ENCODE measurements at regions not wholly inside any gene's neighbourhood (a gene's known extent, or its start where the extent isn't known, plus 50 kb on each side); places are given as distances from the start of the nearest gene placed in this dataset.

DNA sequence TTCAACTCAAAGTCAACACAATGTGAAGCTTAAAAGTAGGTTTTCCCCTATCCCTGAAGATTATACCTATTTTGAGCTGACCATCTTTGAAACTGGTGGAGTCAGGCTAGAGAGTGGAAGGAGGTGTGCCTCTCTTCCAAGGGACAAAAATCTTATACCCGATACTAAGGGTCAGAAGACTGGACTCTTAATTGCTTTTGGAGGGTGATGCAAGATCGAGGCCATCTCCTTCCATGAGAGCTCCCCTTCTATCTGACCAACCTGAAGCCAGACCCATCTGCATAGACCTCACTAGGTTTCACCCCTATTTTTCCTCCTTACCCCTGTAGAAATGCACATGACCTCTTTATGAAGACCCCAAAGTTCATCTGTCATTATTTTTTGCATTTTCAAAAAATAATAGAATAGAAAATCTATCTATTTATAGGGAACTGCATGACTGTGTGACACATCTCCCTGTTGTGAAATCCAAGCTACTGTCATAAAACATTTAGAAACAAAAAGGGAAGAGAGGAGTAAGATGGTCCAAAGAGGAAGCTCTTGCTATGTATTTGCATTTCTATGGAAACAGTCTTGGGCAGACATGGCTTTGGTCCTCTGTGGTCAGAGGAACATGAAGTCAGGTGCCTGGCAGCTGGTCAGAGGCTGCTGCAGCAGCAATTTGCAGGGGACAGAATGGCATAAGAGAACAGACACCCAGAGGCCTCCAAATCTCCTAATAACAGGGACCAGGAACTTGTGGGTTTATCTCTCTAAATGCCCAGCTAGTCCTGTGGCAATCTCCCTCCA lies 349.2 kb downstream of the MAFB start:
- no peak overlapping the region for H3K4me3 ChIP-seq (ENCODE audit: low read length)
- DNase-seq (ENCODE audit: low read depth): peak; percentile 18
- TF ChIP-seq, protein P1, sequence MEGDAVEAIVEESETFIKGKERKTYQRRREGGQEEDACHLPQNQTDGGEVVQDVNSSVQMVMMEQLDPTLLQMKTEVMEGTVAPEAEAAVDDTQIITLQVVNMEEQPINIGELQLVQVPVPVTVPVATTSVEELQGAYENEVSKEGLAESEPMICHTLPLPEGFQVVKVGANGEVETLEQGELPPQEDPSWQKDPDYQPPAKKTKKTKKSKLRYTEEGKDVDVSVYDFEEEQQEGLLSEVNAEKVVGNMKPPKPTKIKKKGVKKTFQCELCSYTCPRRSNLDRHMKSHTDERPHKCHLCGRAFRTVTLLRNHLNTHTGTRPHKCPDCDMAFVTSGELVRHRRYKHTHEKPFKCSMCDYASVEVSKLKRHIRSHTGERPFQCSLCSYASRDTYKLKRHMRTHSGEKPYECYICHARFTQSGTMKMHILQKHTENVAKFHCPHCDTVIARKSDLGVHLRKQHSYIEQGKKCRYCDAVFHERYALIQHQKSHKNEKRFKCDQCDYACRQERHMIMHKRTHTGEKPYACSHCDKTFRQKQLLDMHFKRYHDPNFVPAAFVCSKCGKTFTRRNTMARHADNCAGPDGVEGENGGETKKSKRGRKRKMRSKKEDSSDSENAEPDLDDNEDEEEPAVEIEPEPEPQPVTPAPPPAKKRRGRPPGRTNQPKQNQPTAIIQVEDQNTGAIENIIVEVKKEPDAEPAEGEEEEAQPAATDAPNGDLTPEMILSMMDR (IDR thresholded peaks at IDR 0.05; ENCODE audit: insufficient read depth, low read depth, low read length, missing control alignments): no peak

DNA sequence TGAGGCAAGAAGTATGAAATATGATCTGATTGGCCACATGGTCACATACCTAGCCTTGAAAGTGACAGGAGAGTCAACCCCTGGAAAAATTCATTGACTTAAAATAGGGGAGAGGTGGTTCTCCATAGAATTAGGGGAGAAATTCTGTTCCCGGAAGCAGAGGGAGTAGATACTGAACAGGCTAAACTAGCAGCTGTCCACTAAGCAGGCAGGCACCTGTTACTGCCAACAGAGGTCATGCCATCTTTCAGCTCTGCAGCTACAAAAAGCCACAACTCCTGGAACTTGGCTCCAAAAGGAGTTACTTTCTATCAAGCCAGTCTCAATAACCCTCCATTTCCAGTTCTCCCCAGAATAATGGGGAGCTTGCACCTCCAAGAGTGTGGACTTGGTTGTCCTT lies 352.5 kb downstream of the MAFB start:
- TF ChIP-seq, protein P1 (IDR thresholded peaks at IDR 0.05; ENCODE audit: insufficient read depth, low read depth, low read length, missing control alignments): no peak

DNA sequence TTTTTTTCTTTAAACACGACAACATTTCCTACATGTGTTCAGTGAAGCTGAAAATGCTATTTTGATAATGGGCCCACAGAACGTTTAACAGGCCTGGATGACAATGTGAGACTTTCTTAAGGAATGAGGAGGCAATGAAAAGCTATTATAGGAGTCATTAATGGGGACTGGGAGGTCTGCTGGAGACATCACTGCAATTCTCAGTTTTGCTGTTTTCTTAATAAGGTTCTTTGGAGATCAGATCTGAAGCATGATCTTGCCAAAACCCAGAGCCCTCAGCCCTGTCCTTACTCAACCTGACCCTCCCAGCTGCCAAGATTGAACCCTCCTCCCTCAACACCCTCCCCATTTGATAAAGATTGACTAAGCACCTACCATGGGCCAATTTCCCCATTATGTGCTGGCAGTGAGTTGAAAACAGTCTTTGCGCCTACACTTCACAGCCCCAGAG lies 353.1 kb downstream of the MAFB start:
- TF ChIP-seq, protein P1 (IDR thresholded peaks at IDR 0.05; ENCODE audit: insufficient read depth, low read depth, low read length, missing control alignments): no peak
- no peak for DNase-seq (ENCODE audit: low read depth)
- H3K4me3 ChIP-seq (ENCODE audit: low read length): no peak overlapping the region

More for the DNA sequence above, 352.5 kb downstream of the MAFB start:
- no peak overlapping the region for H3K4me3 ChIP-seq (ENCODE audit: low read length)
- no peak for DNase-seq (ENCODE audit: low read depth)

DNA sequence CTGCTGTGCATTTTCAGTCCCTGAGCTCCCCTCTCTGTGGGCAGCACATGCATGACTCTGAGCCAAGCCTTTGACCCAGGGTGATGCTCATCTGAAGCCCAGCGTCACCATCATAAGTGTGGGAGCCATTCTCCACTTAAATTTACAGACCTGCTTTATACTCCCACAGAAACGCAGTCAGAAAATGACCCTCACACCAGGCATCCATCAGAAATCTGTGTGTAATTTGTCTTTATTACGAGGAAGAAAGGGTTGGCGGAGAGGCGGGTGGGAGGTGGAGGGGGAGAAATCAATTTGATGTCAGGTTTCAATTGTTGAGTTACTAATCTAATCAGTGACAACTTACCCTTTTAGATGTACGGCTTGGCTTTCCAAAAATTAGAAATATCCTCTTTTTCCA lies 353.6 kb downstream of the MAFB start:
- no peak for DNase-seq (ENCODE audit: low read depth)
- H3K4me3 ChIP-seq (ENCODE audit: low read length): no peak overlapping the region
- TF ChIP-seq, protein P1 (IDR thresholded peaks at IDR 0.05; ENCODE audit: insufficient read depth, low read depth, low read length, missing control alignments): no peak

DNA sequence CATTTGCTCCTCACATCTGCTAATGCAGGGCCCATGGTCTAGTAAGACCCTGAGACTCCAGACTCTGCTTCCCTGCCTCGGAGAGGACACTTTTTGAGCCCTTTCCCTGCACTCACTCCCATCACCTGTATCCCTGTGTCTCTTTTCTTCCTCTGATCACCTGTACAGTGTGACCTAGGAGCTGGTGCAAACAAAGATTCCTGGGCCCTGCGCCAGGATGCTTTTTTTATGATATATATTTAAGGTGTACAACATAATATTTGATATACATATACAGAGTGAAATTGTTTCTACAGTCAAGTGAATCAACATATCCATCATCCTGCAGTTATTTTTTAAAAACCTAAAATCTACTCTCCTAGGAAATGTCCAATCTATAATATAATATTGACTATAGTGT lies 355.4 kb downstream of the MAFB start:
- TF ChIP-seq, protein P1 (IDR thresholded peaks at IDR 0.05; ENCODE audit: insufficient read depth, low read depth, low read length, missing control alignments): no peak
- no peak overlapping the region for H3K4me3 ChIP-seq (ENCODE audit: low read length)
- DNase-seq (ENCODE audit: low read depth): no peak

DNA sequence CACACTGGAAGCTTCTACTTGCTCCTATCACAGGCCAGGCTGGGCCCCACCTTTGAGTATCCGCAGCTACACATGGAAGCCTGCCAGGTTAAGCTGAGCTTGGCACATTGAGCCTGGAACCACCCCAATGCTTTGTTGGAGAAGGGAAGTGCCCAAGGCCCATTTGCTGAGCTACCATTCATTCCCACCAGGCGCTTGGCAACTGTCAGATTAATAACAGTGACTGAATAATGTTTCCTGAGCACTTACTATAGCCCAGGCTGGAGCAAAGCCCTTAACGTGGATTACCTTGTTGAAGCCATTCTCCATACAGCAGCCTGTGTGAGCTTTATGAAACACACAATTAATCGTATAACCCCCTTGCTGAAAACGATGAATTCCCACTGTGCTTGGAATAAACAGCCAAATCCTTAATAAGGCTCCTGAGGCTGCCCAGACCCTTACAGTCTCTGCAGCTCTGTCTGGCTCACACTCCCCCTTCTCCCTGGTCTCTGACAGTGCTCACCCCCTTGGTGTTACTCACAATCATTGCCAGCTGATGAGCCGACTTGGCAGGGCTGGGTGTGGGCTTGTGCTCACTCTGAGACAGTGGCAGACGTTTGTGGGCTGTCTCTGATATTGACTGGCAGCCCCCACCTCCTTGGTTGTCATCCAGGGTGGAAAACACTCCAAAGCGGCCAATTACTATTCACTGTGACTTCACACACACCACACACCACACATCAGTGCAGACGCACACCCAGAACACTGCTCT lies 357.1 kb downstream of the MAFB start:
- TF ChIP-seq, protein P1 (IDR thresholded peaks at IDR 0.05; ENCODE audit: insufficient read depth, low read depth, low read length, missing control alignments): no peak
- no peak overlapping the region for H3K4me3 ChIP-seq (ENCODE audit: low read length)
- peak; percentile 17 for DNase-seq (ENCODE audit: low read depth)

Measured in epithelial cell of esophagus (primary cell).